ENCODE measurements at regions not wholly inside any gene's neighbourhood (a gene's known extent, or its start where the extent isn't known, plus 50 kb on each side); places are given as distances from the start of the nearest gene placed in this dataset.

DNA sequence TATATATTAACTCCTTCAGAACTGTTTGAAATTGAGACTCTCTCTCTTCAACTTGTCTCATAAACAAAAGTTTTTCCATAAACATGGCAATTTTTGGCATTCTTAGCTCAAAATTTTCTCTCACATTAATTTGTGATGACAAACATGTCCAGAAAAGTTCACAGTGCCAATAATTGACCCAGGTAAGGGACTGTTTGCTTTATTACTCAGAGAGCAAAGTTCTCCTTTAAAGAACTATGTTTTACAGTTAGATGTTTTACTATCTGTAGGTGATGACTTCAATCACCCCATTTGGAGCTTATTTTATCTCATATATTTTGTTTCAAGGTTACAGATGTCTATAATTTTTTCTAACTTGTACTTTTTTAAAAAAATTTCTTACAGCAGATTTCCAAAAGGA is 855.6 kb downstream of the SLC16A7 start:
- TF ChIP-seq, protein P1, sequence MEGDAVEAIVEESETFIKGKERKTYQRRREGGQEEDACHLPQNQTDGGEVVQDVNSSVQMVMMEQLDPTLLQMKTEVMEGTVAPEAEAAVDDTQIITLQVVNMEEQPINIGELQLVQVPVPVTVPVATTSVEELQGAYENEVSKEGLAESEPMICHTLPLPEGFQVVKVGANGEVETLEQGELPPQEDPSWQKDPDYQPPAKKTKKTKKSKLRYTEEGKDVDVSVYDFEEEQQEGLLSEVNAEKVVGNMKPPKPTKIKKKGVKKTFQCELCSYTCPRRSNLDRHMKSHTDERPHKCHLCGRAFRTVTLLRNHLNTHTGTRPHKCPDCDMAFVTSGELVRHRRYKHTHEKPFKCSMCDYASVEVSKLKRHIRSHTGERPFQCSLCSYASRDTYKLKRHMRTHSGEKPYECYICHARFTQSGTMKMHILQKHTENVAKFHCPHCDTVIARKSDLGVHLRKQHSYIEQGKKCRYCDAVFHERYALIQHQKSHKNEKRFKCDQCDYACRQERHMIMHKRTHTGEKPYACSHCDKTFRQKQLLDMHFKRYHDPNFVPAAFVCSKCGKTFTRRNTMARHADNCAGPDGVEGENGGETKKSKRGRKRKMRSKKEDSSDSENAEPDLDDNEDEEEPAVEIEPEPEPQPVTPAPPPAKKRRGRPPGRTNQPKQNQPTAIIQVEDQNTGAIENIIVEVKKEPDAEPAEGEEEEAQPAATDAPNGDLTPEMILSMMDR (IDR thresholded peaks at IDR 0.05; ENCODE audit: insufficient read depth, low read length): no peak
- TF ChIP-seq POLR2AphosphoS5 (IDR thresholded peaks at IDR 0.05; ENCODE audit: low read depth) (no peak), GABPA (IDR thresholded peaks at IDR 0.05; ENCODE audit: low read depth) (no peak), SPI1 (IDR thresholded peaks at IDR 0.05; ENCODE audit: borderline replicate concordance, low read depth) (no peak)
- TF ChIP-seq, protein P2, sequence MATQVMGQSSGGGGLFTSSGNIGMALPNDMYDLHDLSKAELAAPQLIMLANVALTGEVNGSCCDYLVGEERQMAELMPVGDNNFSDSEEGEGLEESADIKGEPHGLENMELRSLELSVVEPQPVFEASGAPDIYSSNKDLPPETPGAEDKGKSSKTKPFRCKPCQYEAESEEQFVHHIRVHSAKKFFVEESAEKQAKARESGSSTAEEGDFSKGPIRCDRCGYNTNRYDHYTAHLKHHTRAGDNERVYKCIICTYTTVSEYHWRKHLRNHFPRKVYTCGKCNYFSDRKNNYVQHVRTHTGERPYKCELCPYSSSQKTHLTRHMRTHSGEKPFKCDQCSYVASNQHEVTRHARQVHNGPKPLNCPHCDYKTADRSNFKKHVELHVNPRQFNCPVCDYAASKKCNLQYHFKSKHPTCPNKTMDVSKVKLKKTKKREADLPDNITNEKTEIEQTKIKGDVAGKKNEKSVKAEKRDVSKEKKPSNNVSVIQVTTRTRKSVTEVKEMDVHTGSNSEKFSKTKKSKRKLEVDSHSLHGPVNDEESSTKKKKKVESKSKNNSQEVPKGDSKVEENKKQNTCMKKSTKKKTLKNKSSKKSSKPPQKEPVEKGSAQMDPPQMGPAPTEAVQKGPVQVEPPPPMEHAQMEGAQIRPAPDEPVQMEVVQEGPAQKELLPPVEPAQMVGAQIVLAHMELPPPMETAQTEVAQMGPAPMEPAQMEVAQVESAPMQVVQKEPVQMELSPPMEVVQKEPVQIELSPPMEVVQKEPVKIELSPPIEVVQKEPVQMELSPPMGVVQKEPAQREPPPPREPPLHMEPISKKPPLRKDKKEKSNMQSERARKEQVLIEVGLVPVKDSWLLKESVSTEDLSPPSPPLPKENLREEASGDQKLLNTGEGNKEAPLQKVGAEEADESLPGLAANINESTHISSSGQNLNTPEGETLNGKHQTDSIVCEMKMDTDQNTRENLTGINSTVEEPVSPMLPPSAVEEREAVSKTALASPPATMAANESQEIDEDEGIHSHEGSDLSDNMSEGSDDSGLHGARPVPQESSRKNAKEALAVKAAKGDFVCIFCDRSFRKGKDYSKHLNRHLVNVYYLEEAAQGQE (IDR thresholded peaks at IDR 0.05; ENCODE audit: insufficient replicate concordance, low read depth): no peak
